ENCODE measurements at regions not wholly inside any gene's neighbourhood (a gene's known extent, or its start where the extent isn't known, plus 50 kb on each side); places are given as distances from the start of the nearest gene placed in this dataset.

GRCh38 chr2:58932801-58933200, 691.7 kb upstream of the FANCL start:
- no peak overlapping the region for H3K4me3 ChIP-seq
- no peak for TF ChIP-seq E2F6 (IDR thresholded peaks at IDR 0.05; ENCODE audit: borderline replicate concordance, low read depth)
- no peak for TF ChIP-seq TP53 (CRISPR knock-in tag; IDR thresholded peaks at IDR 0.05)
- TF ChIP-seq ZSCAN20 (CRISPR knock-in tag; IDR thresholded peaks at IDR 0.05): no peak
- no peak for TF ChIP-seq USF2 (IDR thresholded peaks at IDR 0.05)
- TF ChIP-seq MAZ (IDR thresholded peaks at IDR 0.05; ENCODE audit: borderline replicate concordance, low read depth, low read length): no peak
- TF ChIP-seq KDM5A (IDR thresholded peaks at IDR 0.05): no peak
- TF ChIP-seq MAFK (IDR thresholded peaks at IDR 0.05; ENCODE audit: partially characterized antibody): no peak
- TF ChIP-seq CHD2 (IDR thresholded peaks at IDR 0.05; ENCODE audit: low read length, partially characterized antibody): no peak
- TF ChIP-seq HOXB5 (CRISPR knock-in tag; IDR thresholded peaks at IDR 0.05): no peak
- TF ChIP-seq CEBPB (IDR thresholded peaks at IDR 0.05): no peak
- TF ChIP-seq KDM1A (IDR thresholded peaks at IDR 0.05; ENCODE audit: low read depth): no peak
- no peak for TF ChIP-seq PHF8 (IDR thresholded peaks at IDR 0.05; ENCODE audit: borderline replicate concordance, low read depth)
- TF ChIP-seq ELK1 (IDR thresholded peaks at IDR 0.05; ENCODE audit: low read depth, low read length): no peak
- TF ChIP-seq JUN (IDR thresholded peaks at IDR 0.05): no peak
- no peak for TF ChIP-seq PBX3 (IDR thresholded peaks at IDR 0.05)
- no peak for TF ChIP-seq GATA3 (IDR thresholded peaks at IDR 0.05; ENCODE audit: borderline replicate concordance)
- no peak for TF ChIP-seq RNF2 (IDR thresholded peaks at IDR 0.05; ENCODE audit: borderline replicate concordance, low read depth)
- TF ChIP-seq POLR2AphosphoS2 (conservative IDR thresholded peaks at IDR 0.05; ENCODE audit: low read length): no peak
- no peak for TF ChIP-seq ZC3H11A (IDR thresholded peaks at IDR 0.05)
- TF ChIP-seq HOXA7 (CRISPR knock-in tag; IDR thresholded peaks at IDR 0.05): no peak
- no peak for DNase-seq (ENCODE audit: low read depth in 1 of 2, low spot score in 1 of 2)
- FAIRE-seq: no peak
- ChIA-PET CTCF (no interaction called here), POLR2A (no interaction called here)
- no peak overlapping the region for H3K4me2 ChIP-seq
- H3K27ac ChIP-seq: no peak overlapping the region
- no peak for ATAC-seq
- 9% methylated on average over 3 of the region's 3 CpGs for WGBS (ENCODE audit: missing lambda C conversion rate)
- H3K9me3 ChIP-seq: no peaks in the 10 kb centered on the region
- H3K4me1 ChIP-seq: no peaks in the 10 kb centered on the region

- 52% methylated on average over 5 of the region's 5 CpGs for WGBS (ENCODE audit: missing lambda C conversion rate)
- ATAC-seq: no peak
- no peak for TF ChIP-seq FOSB (CRISPR knock-in tag; IDR thresholded peaks at IDR 0.05)
- TF ChIP-seq REST (IDR thresholded peaks at IDR 0.05): no peak
- no peak for TF ChIP-seq POLR2A (IDR thresholded peaks at IDR 0.05; ENCODE audit: low read length)
- TF ChIP-seq ATOH8 (CRISPR knock-in tag; IDR thresholded peaks at IDR 0.05; ENCODE audit: low read depth): no peak
- TF ChIP-seq USF2 (IDR thresholded peaks at IDR 0.05): no peak
- TF ChIP-seq PHF8 (IDR thresholded peaks at IDR 0.05; ENCODE audit: borderline replicate concordance, low read depth): no peak
- TF ChIP-seq FOSL2 (IDR thresholded peaks at IDR 0.05): no peak
- no peak for TF ChIP-seq FOSL2 (CRISPR knock-in tag; IDR thresholded peaks at IDR 0.05)
- TF ChIP-seq HOXA7 (CRISPR knock-in tag; IDR thresholded peaks at IDR 0.05): no peak
- TF ChIP-seq GATA3 (IDR thresholded peaks at IDR 0.05; ENCODE audit: borderline replicate concordance): no peak
- no peak for TF ChIP-seq ELK1 (IDR thresholded peaks at IDR 0.05; ENCODE audit: low read depth, low read length)
- no peak for TF ChIP-seq BCL3 (IDR thresholded peaks at IDR 0.05)
These were observed 689.4 kb upstream of the FANCL start for GRCh38 chr2:58930537-58930936.

More at GRCh38 chr2:58930537-58930936, 689.4 kb upstream of the FANCL start:
- POLR2A ChIA-PET: no interaction called here
- DNase-seq (ENCODE audit: low read depth in 1 of 2, low spot score in 1 of 2) (no peak), FAIRE-seq (no peak)
- H3K9me3 ChIP-seq: no peaks in the 10 kb centered on the region
- no peak overlapping the region for H3K27ac ChIP-seq
- no peak overlapping the region for H3K4me3 ChIP-seq
- no peak overlapping the region for H3K4me2 ChIP-seq
- CTCF ChIA-PET: no interaction called here
- no peaks in the 10 kb centered on the region for H3K4me1 ChIP-seq

Measured in A549 (cell line).